Prostate gland (tissue), 2 donors: ENCODE measurements at regions not wholly inside any gene's neighbourhood (a gene's known extent, or its start where the extent isn't known, plus 50 kb on each side); places are given as distances from the start of the nearest gene placed in this dataset.

Experiments
- DNase-seq: peaks from one replicate; pipeline ENCODE4 v3.0.0-alpha.2; 2019; ENCODE audit warnings: low spot score
- H3K27ac ChIP-seq, 2 donors: fragments of 200-600 bp; sonication (generic); 2 replicates each; pipeline ENCODE4 v1.5.1; 2017 to 2019
- H3K27me3 ChIP-seq: fragments of 200-600 bp; sonication (generic); replicated peaks from 2 replicates; pipeline ENCODE4 v1.5.1; 2019; ENCODE audit not compliant: insufficient read depth
- H3K36me3 ChIP-seq, 2 donors: fragments of 200-600 bp; sonication (generic); 1 replicate in 1 of 2; 2 replicates in 1 of 2; pipeline versions ENCODE4 v1.5.1 to v1.8.1; 2017 to 2019
- H3K4me1 ChIP-seq: fragments of 200-600 bp; sonication (generic); replicated peaks from 2 replicates; pipeline ENCODE4 v1.5.1; 2019
- H3K4me3 ChIP-seq, 2 donors: fragments of 200-600 bp; sonication (generic); 2 replicates each; pipeline ENCODE4 v1.5.1; 2017 to 2019
- H3K9me3 ChIP-seq: fragments of 200-600 bp; sonication (generic); 2 replicates; pipeline ENCODE4 v1.5.1; 2017
- CTCF ChIP-seq, 4 experiments: fragments of 200-600 bp in 2 of 4; fragments of 450-650 bp in 2 of 4; sonication (generic) in 2 of 4; IDR thresholded peaks; 1 replicate in 3 of 4; 2 replicates in 1 of 4; pipeline ENCODE4 v1.5.1; 2016 to 2019; ENCODE audit warnings: antibody characterized with exemption in 4 of 4, mild to moderate bottlenecking in 2 of 4, moderate library complexity in 2 of 4
- POLR2A ChIP-seq: fragments of 450-650 bp; IDR thresholded peaks from one replicate; pipeline ENCODE4 v1.6.1; 2016; ENCODE audit warnings: antibody characterized with exemption, mild to moderate bottlenecking
- POLR2AphosphoS5 ChIP-seq: sonication (generic); formaldehyde crosslinking; IDR thresholded peaks from one replicate; pipeline ENCODE4 v1.6.1; 2017; ENCODE audit warnings: antibody characterized with exemption
- WGBS: methylation state at CpG from one replicate; pipeline ENCODE4 v1.1.5; 2018; 5-methylcytosine and 5-hydroxymethylcytosine counted together
- intact Hi-C: fragments of 100-400 bp; cut with DNase I; formaldehyde crosslinking; loops from one replicate; pipeline ENCODE4 v1.14.2; 2022

- Histone ChIP-seq H3K27me3 (peaks cover 44% of the 10 kb centered on the region), H3K4me3 (no peak overlapping the region), H3K4me1 (no peaks in the 10 kb centered on the region), H3K27ac (no peak overlapping the region), H3K36me3 (no peaks in the 10 kb centered on the region), H3K9me3 (no peaks in the 10 kb centered on the region)
- intact Hi-C loops: no loop called here
- 6% methylated on average over 17 of the region's 17 CpGs for WGBS
- DNase-seq: no peak
- no peak for TF ChIP-seq CTCF (IDR thresholded peaks at IDR 0.05)
- no peak for TF ChIP-seq POLR2AphosphoS5
- TF ChIP-seq POLR2A: no peak
These were observed 102.8 kb upstream of the HSD17B12 start for GRCh38 chr11:43577566-43578264.

- no peak for DNase-seq
- TF ChIP-seq CTCF (IDR thresholded peaks at IDR 0.05): no peak
- no peak for TF ChIP-seq POLR2A
- TF ChIP-seq POLR2AphosphoS5: no peak
- intact Hi-C loops: no loop called here
- Histone ChIP-seq H3K4me3 (peak overlapping the region; percentile 10 to 34), H3K4me1 (no peaks in the 10 kb centered on the region), H3K27me3 (peaks cover 50% of the 10 kb centered on the region), H3K27ac (no peak overlapping the region), H3K9me3 (no peaks in the 10 kb centered on the region), H3K36me3 (no peaks in the 10 kb centered on the region)
- 2% methylated on average over 35 of the region's 35 CpGs for WGBS
These were observed 102.0 kb upstream of the HSD17B12 start for GRCh38 chr11:43578346-43579170.

DNA sequence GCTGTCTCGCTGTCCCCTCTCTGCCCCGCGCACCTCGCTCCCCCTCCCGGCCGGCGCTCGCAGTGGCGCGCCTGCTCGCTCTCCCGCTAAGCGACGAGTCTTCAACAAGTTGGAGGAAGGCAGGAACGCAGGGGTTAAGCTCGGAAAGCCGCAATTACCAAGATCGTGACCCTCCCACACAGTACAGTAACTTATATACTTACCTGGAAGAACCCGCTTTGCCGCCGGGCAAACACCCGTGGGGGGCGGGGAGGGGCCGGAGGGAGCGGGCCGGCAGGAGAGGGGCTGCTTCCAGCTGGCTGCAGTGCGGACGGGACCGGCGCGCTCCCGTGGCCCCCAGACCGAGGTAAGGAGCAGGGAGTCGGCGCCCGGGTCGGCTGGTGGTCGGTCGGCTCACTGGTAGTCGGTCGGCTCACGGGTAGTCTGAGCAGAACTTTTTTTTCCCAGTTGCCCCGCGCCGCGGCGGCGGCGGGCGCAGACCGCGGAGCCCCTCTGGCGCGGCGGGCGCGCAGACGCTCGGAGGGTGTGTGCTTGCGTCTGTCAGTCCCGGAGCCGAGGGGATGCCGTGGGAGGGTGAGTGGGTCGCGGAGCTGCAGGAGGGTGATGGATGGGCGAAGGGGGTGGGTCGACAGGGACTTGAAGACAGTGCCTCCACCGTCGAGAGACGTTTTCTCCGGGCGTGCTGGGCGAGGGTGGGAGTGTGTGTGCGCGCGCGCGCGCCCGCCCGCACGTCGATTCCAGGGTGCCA, 101.2 kb upstream of the HSD17B12 start:
- H3K4me3 ChIP-seq: peak overlapping the region; percentile 10 to 34
- H3K9me3 ChIP-seq: no peaks in the 10 kb centered on the region
- TF ChIP-seq POLR2A (no peak), CTCF (IDR thresholded peaks at IDR 0.05) (no peak), POLR2AphosphoS5 (no peak)
- H3K27me3 ChIP-seq: peaks cover 50% of the 10 kb centered on the region
- no peaks in the 10 kb centered on the region for H3K36me3 ChIP-seq
- intact Hi-C loops: no loop called here
- no peak overlapping the region for H3K27ac ChIP-seq
- no peaks in the 10 kb centered on the region for H3K4me1 ChIP-seq
- DNase-seq: no peak
- 2% methylated on average over 53 of the region's 83 CpGs for WGBS

GRCh38 chr11:43579919-43580276, 100.6 kb upstream of the HSD17B12 start:
- Histone ChIP-seq H3K4me3 (peak overlapping the region; percentile 10 to 34), H3K4me1 (no peaks in the 10 kb centered on the region), H3K27me3 (peaks cover 50% of the 10 kb centered on the region), H3K9me3 (no peaks in the 10 kb centered on the region), H3K36me3 (no peaks in the 10 kb centered on the region), H3K27ac (no peak overlapping the region)
- 2% methylated on average over 4 of the region's 5 CpGs for WGBS
- no peak for DNase-seq
- TF ChIP-seq POLR2A (no peak), CTCF (IDR thresholded peaks at IDR 0.05) (no peak), POLR2AphosphoS5 (no peak)
- intact Hi-C loops: no loop called here
